ENCODE measurements at regions not wholly inside any gene's neighbourhood (a gene's known extent, or its start where the extent isn't known, plus 50 kb on each side); places are given as distances from the start of the nearest gene placed in this dataset.

DNA sequence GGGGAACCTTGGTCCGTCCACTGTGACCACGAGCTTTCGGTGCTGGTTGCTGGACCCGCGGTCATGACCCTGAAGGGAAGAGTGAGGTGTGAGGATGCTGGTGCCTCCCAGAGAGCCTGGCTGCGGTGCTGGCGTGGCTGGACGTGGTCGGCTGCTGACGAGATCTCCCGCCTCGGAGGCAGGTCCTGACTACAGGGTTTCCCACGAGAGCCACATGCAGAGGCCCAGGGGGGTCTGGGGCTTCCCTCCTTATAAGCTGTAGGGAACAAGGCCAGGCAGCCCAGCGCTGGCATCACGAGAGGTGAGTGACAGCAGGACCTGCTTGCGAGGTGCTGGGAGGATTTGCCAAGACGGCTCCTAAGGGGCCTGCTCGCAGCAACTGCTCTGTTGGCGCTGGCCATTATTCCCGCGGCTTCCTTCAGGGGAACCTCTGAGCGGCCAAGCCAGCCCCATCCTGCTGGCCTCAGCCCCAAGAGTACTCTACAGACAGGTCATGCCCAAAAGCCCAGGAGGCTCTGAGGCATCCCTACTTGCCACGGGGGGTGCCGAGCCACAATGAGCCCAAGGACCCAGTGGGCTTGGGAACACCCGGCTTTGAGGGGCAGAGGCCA, 134.8 kb downstream of the FOXL1 start:
- no peak for TF ChIP-seq GABPA (IDR thresholded peaks at IDR 0.05 in 1 of 2, conservative IDR thresholded peaks at IDR 0.05 in 1 of 2)
- no peak for TF ChIP-seq CTCF (IDR thresholded peaks at IDR 0.05; ENCODE audit: low read depth, low read length, missing input control)
- TF ChIP-seq SP1 (IDR thresholded peaks at IDR 0.05), result no peak
- TF ChIP-seq, protein P1, sequence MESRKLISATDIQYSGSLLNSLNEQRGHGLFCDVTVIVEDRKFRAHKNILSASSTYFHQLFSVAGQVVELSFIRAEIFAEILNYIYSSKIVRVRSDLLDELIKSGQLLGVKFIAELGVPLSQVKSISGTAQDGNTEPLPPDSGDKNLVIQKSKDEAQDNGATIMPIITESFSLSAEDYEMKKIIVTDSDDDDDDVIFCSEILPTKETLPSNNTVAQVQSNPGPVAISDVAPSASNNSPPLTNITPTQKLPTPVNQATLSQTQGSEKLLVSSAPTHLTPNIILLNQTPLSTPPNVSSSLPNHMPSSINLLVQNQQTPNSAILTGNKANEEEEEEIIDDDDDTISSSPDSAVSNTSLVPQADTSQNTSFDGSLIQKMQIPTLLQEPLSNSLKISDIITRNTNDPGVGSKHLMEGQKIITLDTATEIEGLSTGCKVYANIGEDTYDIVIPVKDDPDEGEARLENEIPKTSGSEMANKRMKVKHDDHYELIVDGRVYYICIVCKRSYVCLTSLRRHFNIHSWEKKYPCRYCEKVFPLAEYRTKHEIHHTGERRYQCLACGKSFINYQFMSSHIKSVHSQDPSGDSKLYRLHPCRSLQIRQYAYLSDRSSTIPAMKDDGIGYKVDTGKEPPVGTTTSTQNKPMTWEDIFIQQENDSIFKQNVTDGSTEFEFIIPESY (IDR thresholded peaks at IDR 0.05), result no peak
- TF ChIP-seq, protein P2, sequence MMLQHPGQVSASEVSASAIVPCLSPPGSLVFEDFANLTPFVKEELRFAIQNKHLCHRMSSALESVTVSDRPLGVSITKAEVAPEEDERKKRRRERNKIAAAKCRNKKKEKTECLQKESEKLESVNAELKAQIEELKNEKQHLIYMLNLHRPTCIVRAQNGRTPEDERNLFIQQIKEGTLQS (IDR thresholded peaks at IDR 0.05), result no peak
- TF ChIP-seq EGR1 (IDR thresholded peaks at IDR 0.05; ENCODE audit: low read depth in 2 of 2), result no peak
- TF ChIP-seq RAD21 (IDR thresholded peaks at IDR 0.05), result no peak
- TF ChIP-seq TAF1 (conservative IDR thresholded peaks at IDR 0.05), result no peak
- TF ChIP-seq, protein P3, sequence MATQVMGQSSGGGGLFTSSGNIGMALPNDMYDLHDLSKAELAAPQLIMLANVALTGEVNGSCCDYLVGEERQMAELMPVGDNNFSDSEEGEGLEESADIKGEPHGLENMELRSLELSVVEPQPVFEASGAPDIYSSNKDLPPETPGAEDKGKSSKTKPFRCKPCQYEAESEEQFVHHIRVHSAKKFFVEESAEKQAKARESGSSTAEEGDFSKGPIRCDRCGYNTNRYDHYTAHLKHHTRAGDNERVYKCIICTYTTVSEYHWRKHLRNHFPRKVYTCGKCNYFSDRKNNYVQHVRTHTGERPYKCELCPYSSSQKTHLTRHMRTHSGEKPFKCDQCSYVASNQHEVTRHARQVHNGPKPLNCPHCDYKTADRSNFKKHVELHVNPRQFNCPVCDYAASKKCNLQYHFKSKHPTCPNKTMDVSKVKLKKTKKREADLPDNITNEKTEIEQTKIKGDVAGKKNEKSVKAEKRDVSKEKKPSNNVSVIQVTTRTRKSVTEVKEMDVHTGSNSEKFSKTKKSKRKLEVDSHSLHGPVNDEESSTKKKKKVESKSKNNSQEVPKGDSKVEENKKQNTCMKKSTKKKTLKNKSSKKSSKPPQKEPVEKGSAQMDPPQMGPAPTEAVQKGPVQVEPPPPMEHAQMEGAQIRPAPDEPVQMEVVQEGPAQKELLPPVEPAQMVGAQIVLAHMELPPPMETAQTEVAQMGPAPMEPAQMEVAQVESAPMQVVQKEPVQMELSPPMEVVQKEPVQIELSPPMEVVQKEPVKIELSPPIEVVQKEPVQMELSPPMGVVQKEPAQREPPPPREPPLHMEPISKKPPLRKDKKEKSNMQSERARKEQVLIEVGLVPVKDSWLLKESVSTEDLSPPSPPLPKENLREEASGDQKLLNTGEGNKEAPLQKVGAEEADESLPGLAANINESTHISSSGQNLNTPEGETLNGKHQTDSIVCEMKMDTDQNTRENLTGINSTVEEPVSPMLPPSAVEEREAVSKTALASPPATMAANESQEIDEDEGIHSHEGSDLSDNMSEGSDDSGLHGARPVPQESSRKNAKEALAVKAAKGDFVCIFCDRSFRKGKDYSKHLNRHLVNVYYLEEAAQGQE (IDR thresholded peaks at IDR 0.05), result no peak

Measured in liver (tissue), 3 donors.